Loucy (cell line): ENCODE measurements at regions not wholly inside any gene's neighbourhood (a gene's known extent, or its start where the extent isn't known, plus 50 kb on each side); places are given as distances from the start of the nearest gene placed in this dataset.

ENCODE experiments used
- EZH2phosphoT487 ChIP-seq: fragments of 200-600 bp; IDR thresholded peaks from 2 replicates; pipeline ENCODE4 v1.6.1; 2018; ENCODE audit warnings: antibody characterized with exemption, mild to moderate bottlenecking, moderate library complexity, borderline replicate concordance
- TF ChIP-seq, protein P1 (sequence below): fragments of 200-600 bp; sonication (generic); conservative IDR thresholded peaks from 2 replicates; pipeline ENCODE4 v1.5.1; 2014; ENCODE audit warnings: mild to moderate bottlenecking, antibody characterized with exemption, low read length

DNA sequence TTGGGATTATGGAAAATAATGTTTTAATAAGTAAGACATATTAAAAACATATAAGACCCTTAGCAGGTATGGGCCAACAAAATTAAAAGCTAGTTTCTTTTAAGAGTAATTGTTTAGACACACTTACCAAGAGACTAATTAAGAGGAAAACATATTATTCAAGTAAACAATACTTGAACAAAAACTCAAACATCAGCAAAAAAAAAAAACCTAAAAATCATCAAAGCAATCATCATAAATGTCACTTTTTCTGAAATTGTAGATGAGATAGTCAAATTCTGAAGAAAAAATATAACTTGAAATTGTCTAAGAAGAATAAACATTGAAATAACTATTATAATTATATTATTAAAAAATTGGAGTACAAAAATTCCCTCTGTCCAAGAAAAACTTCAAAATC lies 1318.2 kb downstream of the ZPLD1 start:
- TF ChIP-seq, protein P1, sequence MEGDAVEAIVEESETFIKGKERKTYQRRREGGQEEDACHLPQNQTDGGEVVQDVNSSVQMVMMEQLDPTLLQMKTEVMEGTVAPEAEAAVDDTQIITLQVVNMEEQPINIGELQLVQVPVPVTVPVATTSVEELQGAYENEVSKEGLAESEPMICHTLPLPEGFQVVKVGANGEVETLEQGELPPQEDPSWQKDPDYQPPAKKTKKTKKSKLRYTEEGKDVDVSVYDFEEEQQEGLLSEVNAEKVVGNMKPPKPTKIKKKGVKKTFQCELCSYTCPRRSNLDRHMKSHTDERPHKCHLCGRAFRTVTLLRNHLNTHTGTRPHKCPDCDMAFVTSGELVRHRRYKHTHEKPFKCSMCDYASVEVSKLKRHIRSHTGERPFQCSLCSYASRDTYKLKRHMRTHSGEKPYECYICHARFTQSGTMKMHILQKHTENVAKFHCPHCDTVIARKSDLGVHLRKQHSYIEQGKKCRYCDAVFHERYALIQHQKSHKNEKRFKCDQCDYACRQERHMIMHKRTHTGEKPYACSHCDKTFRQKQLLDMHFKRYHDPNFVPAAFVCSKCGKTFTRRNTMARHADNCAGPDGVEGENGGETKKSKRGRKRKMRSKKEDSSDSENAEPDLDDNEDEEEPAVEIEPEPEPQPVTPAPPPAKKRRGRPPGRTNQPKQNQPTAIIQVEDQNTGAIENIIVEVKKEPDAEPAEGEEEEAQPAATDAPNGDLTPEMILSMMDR, result no peak
- no peak for TF ChIP-seq EZH2phosphoT487
